GM12875 (cell line): ENCODE measurements at regions not wholly inside any gene's neighbourhood (a gene's known extent, or its start where the extent isn't known, plus 50 kb on each side); places are given as distances from the start of the nearest gene placed in this dataset.
"Not testable (repeated sequence)": the region's sequence is repeated elsewhere in the genome, so short reads cannot be mapped to it uniquely, and the experiment has no call there.

Experiments used
- H3K4me3 ChIP-seq: one replicate; pipeline ENCODE4 v1.5.1; 2011; ENCODE audit warnings: low read depth, low read length, control low read depth
- CTCF ChIP-seq: IDR thresholded peaks from 2 replicates; pipeline ENCODE4 v1.5.1; 2011; ENCODE audit warnings: low read depth, mild to moderate bottlenecking, control low read depth, inconsistent platforms, low read length, moderate library complexity, borderline replicate concordance; ENCODE audit not compliant: insufficient read depth

- not testable (repeated sequence) for H3K4me3 ChIP-seq
Measured at GRCh38 chr4:154907345-154908045, 126.4 kb downstream of the RBM46 start.

DNA sequence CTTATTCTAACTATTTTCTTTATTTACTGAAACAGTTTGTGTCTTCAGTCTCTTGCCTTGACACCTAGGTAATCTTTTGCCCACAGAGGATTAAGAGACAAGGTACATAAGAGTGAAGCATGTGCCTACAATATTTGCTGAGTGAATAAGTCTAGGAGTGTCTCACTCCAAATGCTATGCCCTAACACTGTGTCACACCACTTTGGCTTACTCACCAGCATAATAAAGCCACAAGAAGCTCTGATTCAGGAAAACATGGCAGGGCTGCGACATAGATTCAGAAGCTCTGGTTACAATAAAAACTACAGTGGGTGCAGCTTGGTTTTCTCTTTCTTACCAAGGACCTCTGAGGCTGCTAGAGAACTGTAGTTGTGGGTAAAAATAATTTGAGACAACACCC, 127.1 kb downstream of the RBM46 start:
- H3K4me3 ChIP-seq: no peak overlapping the region
- no peak for TF ChIP-seq CTCF

GRCh38 chr4:154911097-154911496, 130.0 kb downstream of the RBM46 start:
- no peak for TF ChIP-seq CTCF
- no peak overlapping the region for H3K4me3 ChIP-seq

DNA sequence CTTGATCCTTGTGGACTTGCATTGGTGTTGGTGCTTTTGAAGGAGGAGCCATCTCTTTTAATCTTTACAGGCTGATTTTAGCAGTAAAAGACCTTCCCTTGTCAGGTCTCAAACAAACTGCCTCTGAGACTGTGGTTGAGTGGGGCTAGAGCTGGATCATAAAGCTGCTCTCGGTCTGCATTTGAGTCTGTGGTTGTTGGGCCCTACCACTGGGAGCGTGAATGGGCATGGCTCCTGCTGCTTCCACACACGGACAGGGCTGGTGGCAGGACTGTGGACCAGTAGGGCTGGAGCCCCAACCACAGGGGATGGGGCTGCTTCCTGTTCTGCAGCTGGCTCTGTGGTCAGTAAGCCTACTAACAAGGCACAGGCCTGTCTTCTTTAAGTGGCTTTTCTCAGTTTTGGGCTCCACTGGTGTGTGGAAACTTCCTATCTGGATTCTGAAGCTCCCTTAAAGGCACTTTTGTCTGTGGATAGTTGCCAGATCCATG, 130.6 kb downstream of the RBM46 start:
- H3K4me3 ChIP-seq: no peak overlapping the region
- TF ChIP-seq CTCF: no peak

DNA sequence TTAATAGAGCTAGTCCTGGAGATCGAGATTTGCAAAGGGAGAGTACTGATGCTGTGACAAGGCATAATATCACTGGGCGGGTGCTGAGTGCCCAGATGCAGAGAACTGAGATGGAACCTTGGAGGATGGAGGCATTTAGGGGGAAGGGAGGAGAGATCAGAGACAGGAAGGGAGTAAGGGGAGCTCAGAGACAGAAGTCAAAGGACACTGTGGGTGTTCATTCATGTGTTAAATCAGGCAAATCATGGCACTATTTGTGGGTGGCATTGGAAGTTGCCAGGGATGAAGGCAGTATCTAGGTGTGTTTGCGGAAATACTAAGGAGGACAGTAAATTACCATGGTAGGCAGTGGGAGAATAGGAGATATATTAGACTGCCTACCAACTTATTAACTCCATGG, 135.0 kb downstream of the RBM46 start:
- TF ChIP-seq CTCF: no peak
- no peak overlapping the region for H3K4me3 ChIP-seq

DNA sequence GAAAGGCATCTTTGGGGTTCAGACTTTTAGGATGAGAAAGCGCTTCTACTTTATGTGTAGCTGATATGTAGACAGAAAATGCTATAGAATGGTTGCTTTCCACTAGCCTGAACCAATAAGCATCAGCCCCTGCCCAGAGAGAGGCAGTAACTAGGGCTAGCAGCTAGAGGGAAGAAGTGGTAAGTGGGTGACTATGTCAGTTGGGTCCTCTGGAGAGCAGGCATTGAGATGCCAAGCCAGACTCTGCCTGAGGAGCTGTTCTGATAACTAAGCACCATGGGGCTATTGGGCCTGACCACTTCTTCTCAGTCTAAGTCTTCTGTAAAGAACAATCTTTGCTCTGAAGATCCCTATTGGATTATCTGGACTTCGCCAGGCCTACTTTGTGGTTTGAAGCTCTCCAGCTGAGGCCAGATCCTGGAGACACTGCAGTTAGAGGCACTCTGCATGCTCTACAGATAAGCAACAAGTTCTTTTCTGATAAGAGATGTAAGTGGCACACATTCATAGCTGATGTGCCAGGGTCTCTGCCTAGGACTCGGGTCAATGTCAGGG, 146.1 kb downstream of the RBM46 start:
- no peak for TF ChIP-seq CTCF

DNA sequence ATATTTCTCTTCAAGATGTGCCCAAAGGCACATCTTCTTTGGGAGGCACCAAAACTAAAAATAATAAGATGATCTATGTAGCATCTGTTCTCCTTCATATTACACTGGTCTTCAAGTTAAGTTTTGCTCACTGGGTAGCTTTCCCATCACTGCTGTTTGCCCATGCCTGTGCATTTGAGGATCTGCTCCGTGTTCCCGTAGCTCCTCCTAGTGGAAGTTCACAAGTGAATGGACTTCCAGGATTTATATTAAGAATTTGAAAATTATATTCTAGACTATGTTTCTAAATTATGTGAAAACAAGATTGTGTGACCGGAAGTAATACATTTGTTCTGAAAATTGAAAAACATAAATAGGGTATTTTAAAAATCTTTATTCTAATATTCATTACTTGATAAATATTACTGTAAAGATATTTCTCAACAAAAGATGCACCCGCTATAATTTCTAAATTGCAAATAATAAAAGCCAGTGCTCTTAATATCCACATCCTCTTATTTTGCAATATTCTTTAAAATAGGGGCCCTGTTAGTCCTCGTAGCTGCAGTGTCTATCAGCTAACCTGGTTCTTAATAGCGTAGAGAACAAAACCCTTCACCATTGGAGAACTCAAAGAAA, 147.7 kb downstream of the RBM46 start:
- no peak for TF ChIP-seq CTCF
- H3K4me3 ChIP-seq: no peak overlapping the region

More for the DNA sequence above, 146.1 kb downstream of the RBM46 start:
- H3K4me3 ChIP-seq: no peak overlapping the region
